ENCODE measurements at regions not wholly inside any gene's neighbourhood (a gene's known extent, or its start where the extent isn't known, plus 50 kb on each side); places are given as distances from the start of the nearest gene placed in this dataset.

DNA sequence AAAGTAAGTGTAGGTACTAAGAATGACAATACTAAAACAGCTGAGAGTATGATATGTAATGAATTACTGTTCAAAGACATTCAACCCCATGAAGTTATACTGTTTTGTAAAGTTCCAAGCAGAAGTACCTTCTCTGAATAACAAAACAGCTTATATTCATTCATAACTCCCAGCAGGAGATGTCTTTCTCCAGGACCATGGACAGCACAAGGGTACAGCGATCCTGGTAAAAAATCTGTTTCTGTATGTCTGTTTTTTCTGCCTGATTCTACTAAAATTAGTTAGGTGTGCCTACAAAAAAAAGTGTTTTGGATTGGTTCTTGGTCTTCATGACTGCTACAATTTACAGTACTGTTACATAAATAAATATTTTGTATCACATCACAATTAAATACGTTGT is 172.5 kb upstream of the SLITRK5 start:
- TF ChIP-seq, protein P1, sequence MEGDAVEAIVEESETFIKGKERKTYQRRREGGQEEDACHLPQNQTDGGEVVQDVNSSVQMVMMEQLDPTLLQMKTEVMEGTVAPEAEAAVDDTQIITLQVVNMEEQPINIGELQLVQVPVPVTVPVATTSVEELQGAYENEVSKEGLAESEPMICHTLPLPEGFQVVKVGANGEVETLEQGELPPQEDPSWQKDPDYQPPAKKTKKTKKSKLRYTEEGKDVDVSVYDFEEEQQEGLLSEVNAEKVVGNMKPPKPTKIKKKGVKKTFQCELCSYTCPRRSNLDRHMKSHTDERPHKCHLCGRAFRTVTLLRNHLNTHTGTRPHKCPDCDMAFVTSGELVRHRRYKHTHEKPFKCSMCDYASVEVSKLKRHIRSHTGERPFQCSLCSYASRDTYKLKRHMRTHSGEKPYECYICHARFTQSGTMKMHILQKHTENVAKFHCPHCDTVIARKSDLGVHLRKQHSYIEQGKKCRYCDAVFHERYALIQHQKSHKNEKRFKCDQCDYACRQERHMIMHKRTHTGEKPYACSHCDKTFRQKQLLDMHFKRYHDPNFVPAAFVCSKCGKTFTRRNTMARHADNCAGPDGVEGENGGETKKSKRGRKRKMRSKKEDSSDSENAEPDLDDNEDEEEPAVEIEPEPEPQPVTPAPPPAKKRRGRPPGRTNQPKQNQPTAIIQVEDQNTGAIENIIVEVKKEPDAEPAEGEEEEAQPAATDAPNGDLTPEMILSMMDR (IDR thresholded peaks at IDR 0.05; ENCODE audit: extremely low read depth in 1 of 2, insufficient read depth in 1 of 2, low read depth in 1 of 2, low read length in 2 of 2): no peak
- TF ChIP-seq MYC (IDR thresholded peaks at IDR 0.05; ENCODE audit: low read depth, low read length): no peak
- no peak for TF ChIP-seq POLR2A (IDR thresholded peaks at IDR 0.05; ENCODE audit: low read depth, low read length)
- no peak for TF ChIP-seq POLR2AphosphoS5 (IDR thresholded peaks at IDR 0.05; ENCODE audit: insufficient read depth, low read depth, low read length)
- no peak for TF ChIP-seq EZH2 (IDR thresholded peaks at IDR 0.05; ENCODE audit: borderline replicate concordance, low read depth, low read length, severe bottlenecking)
- TF ChIP-seq JUN (IDR thresholded peaks at IDR 0.05; ENCODE audit: borderline replicate concordance, insufficient read depth, insufficient read length, low read depth): no peak
- TF ChIP-seq, protein P2, sequence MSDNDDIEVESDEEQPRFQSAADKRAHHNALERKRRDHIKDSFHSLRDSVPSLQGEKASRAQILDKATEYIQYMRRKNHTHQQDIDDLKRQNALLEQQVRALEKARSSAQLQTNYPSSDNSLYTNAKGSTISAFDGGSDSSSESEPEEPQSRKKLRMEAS (IDR thresholded peaks at IDR 0.05; ENCODE audit: insufficient read depth, insufficient read length): no peak
- no peak for TF ChIP-seq GATA2 (IDR thresholded peaks at IDR 0.05; ENCODE audit: insufficient read depth, insufficient read length, low read depth, low read length)
- no peak for TF ChIP-seq FOS (IDR thresholded peaks at IDR 0.05; ENCODE audit: borderline replicate concordance, insufficient read depth, low read length)
